ENCODE measurements at regions not wholly inside any gene's neighbourhood (a gene's known extent, or its start where the extent isn't known, plus 50 kb on each side); places are given as distances from the start of the nearest gene placed in this dataset.
"Not testable (repeated sequence)": the region's sequence is repeated elsewhere in the genome, so short reads cannot be mapped to it uniquely, and the experiment has no call there.

GRCh38 chr4:15333692-15334633 lies 93.9 kb upstream of the C1QTNF7 start:
- Histone ChIP-seq H3K4me1 (ENCODE audit: control insufficient read depth, low read depth, low read length) (peaks cover 2% of the 10 kb centered on the region), H3K36me3 (ENCODE audit: control insufficient read depth, insufficient read depth, low read length) (no peaks in the 10 kb centered on the region), H3K18ac (ENCODE audit: low read length) (no peak overlapping the region), H2AK5ac (ENCODE audit: low read length) (no peak overlapping the region), H3K4me3 (ENCODE audit: low read length) (no peak overlapping the region), H3K23ac (ENCODE audit: low read length) (no peak overlapping the region), H3K27ac (ENCODE audit: low read depth, low read length) (no peak overlapping the region), H2BK5ac (ENCODE audit: low read length) (no peak overlapping the region), H3K56ac (ENCODE audit: low read length) (no peak overlapping the region), H3K79me2 (ENCODE audit: control insufficient read depth, insufficient read depth, low read length) (no peaks in the 10 kb centered on the region), H4K8ac (ENCODE audit: low read depth, low read length) (no peak overlapping the region), H3K79me1 (ENCODE audit: low read length) (no peaks in the 10 kb centered on the region), H2BK120ac (ENCODE audit: low read depth, low read length) (no peak overlapping the region), H3K27me3 (ENCODE audit: insufficient read depth, low read length, poor library complexity) (no peaks in the 10 kb centered on the region), H3K4me2 (ENCODE audit: low read length) (no peak overlapping the region), H3K4ac (ENCODE audit: low read depth, low read length) (no peak overlapping the region), H2BK15ac (replicated peaks; ENCODE audit: low read depth) (no peak overlapping the region), H4K5ac (ENCODE audit: low read length) (no peak overlapping the region), H3K9ac (ENCODE audit: low read length) (no peak overlapping the region)
- no peak for DNase-seq
- whole genome bisulfite sequencing (ENCODE audit: extremely low coverage, insufficient coverage, low lambda C conversion rate), result no CpG with 5 or more reads among the region's 3 CpGs

- no peak overlapping the region for H3K4me2 ChIP-seq (ENCODE audit: low read length)
- no peak overlapping the region for H2AK5ac ChIP-seq (ENCODE audit: low read length)
- no peak overlapping the region for H3K9ac ChIP-seq (ENCODE audit: low read length)
- H3K36me3 ChIP-seq (ENCODE audit: control insufficient read depth, insufficient read depth, low read length), result no peaks in the 10 kb centered on the region
- no CpG with 5 or more reads among the region's 8 CpGs for WGBS (ENCODE audit: extremely low coverage, insufficient coverage, low lambda C conversion rate)
- H3K4ac ChIP-seq (ENCODE audit: low read depth, low read length), result no peak overlapping the region
- peak; percentile 91 for DNase-seq
- H3K27me3 ChIP-seq (ENCODE audit: insufficient read depth, low read length, poor library complexity), result no peaks in the 10 kb centered on the region
- no peak overlapping the region for H4K5ac ChIP-seq (ENCODE audit: low read length)
- H4K8ac ChIP-seq (ENCODE audit: low read depth, low read length), result no peak overlapping the region
- no peak overlapping the region for H3K23ac ChIP-seq (ENCODE audit: low read length)
- H2BK120ac ChIP-seq (ENCODE audit: low read depth, low read length), result no peak overlapping the region
- no peaks in the 10 kb centered on the region for H3K79me2 ChIP-seq (ENCODE audit: control insufficient read depth, insufficient read depth, low read length)
- no peak overlapping the region for H2BK15ac ChIP-seq (replicated peaks; ENCODE audit: low read depth)
- H3K79me1 ChIP-seq (ENCODE audit: low read length), result no peaks in the 10 kb centered on the region
- peak overlapping the region; percentile 76 for H3K18ac ChIP-seq (ENCODE audit: low read length)
- H3K27ac ChIP-seq (ENCODE audit: low read depth, low read length), result no peak overlapping the region
- peaks cover 2% of the 10 kb centered on the region for H3K4me1 ChIP-seq (ENCODE audit: control insufficient read depth, low read depth, low read length)
- no peak overlapping the region for H3K4me3 ChIP-seq (ENCODE audit: low read length)
- no peak overlapping the region for H3K56ac ChIP-seq (ENCODE audit: low read length)
- H2BK5ac ChIP-seq (ENCODE audit: low read length), result no peak overlapping the region
Measured at GRCh38 chr4:15336410-15337167, 91.2 kb upstream of the C1QTNF7 start.

GRCh38 chr4:15337168-15337657 lies 90.6 kb upstream of the C1QTNF7 start:
- not testable (repeated sequence) for H2AK5ac ChIP-seq (ENCODE audit: low read length); H2BK5ac ChIP-seq (ENCODE audit: low read length); H3K4me2 ChIP-seq (ENCODE audit: low read length); H2BK15ac ChIP-seq (replicated peaks; ENCODE audit: low read depth); H3K4ac ChIP-seq (ENCODE audit: low read depth, low read length); H3K56ac ChIP-seq (ENCODE audit: low read length); H4K5ac ChIP-seq (ENCODE audit: low read length); H3K4me1 ChIP-seq (ENCODE audit: control insufficient read depth, low read depth, low read length); H3K9ac ChIP-seq (ENCODE audit: low read length); H4K8ac ChIP-seq (ENCODE audit: low read depth, low read length); H2BK120ac ChIP-seq (ENCODE audit: low read depth, low read length); DNase-seq; H3K79me2 ChIP-seq (ENCODE audit: control insufficient read depth, insufficient read depth, low read length); H3K18ac ChIP-seq (ENCODE audit: low read length); H3K27me3 ChIP-seq (ENCODE audit: insufficient read depth, low read length, poor library complexity); H3K36me3 ChIP-seq (ENCODE audit: control insufficient read depth, insufficient read depth, low read length); H3K27ac ChIP-seq (ENCODE audit: low read depth, low read length); H3K23ac ChIP-seq (ENCODE audit: low read length); H3K4me3 ChIP-seq (ENCODE audit: low read length); H3K79me1 ChIP-seq (ENCODE audit: low read length)
- WGBS (ENCODE audit: extremely low coverage, insufficient coverage, low lambda C conversion rate), result no CpG with 5 or more reads among the region's 2 CpGs

GRCh38 chr4:15339737-15340136 lies 88.1 kb upstream of the C1QTNF7 start:
- Histone ChIP-seq H3K23ac (ENCODE audit: low read length) (no peak overlapping the region), H3K27ac (ENCODE audit: low read depth, low read length) (no peak overlapping the region), H3K79me1 (ENCODE audit: low read length) (no peaks in the 10 kb centered on the region), H3K9ac (ENCODE audit: low read length) (no peak overlapping the region), H3K79me2 (ENCODE audit: control insufficient read depth, insufficient read depth, low read length) (no peaks in the 10 kb centered on the region), H3K4me3 (ENCODE audit: low read length) (no peak overlapping the region), H3K4me1 (ENCODE audit: control insufficient read depth, low read depth, low read length) (peaks cover 2% of the 10 kb centered on the region), H3K56ac (ENCODE audit: low read length) (no peak overlapping the region), H3K4ac (ENCODE audit: low read depth, low read length) (no peak overlapping the region), H2BK5ac (ENCODE audit: low read length) (no peak overlapping the region), H3K4me2 (ENCODE audit: low read length) (no peak overlapping the region), H2BK120ac (ENCODE audit: low read depth, low read length) (no peak overlapping the region), H4K8ac (ENCODE audit: low read depth, low read length) (no peak overlapping the region), H3K27me3 (ENCODE audit: insufficient read depth, low read length, poor library complexity) (no peaks in the 10 kb centered on the region), H2BK15ac (replicated peaks; ENCODE audit: low read depth) (no peak overlapping the region), H3K36me3 (ENCODE audit: control insufficient read depth, insufficient read depth, low read length) (no peaks in the 10 kb centered on the region), H4K5ac (ENCODE audit: low read length) (no peak overlapping the region), H3K18ac (ENCODE audit: low read length) (no peak overlapping the region), H2AK5ac (ENCODE audit: low read length) (no peak overlapping the region)
- no CpG with 5 or more reads among the region's 5 CpGs for WGBS (ENCODE audit: extremely low coverage, insufficient coverage, low lambda C conversion rate)
- no peak for DNase-seq

- no CpG with 5 or more reads among the region's 4 CpGs for WGBS (ENCODE audit: extremely low coverage, insufficient coverage, low lambda C conversion rate)
- H3K79me1 ChIP-seq (ENCODE audit: low read length), result no peaks in the 10 kb centered on the region
- no peak overlapping the region for H2BK15ac ChIP-seq (replicated peaks; ENCODE audit: low read depth)
- no peak overlapping the region for H3K4ac ChIP-seq (ENCODE audit: low read depth, low read length)
- H3K36me3 ChIP-seq (ENCODE audit: control insufficient read depth, insufficient read depth, low read length), result no peaks in the 10 kb centered on the region
- no peak overlapping the region for H3K9ac ChIP-seq (ENCODE audit: low read length)
- DNase-seq, result no peak
- no peak overlapping the region for H3K4me2 ChIP-seq (ENCODE audit: low read length)
- H3K27me3 ChIP-seq (ENCODE audit: insufficient read depth, low read length, poor library complexity), result no peaks in the 10 kb centered on the region
- H3K79me2 ChIP-seq (ENCODE audit: control insufficient read depth, insufficient read depth, low read length), result no peaks in the 10 kb centered on the region
- H2BK5ac ChIP-seq (ENCODE audit: low read length), result no peak overlapping the region
- H3K18ac ChIP-seq (ENCODE audit: low read length), result no peak overlapping the region
- H4K5ac ChIP-seq (ENCODE audit: low read length), result no peak overlapping the region
- H2AK5ac ChIP-seq (ENCODE audit: low read length), result no peak overlapping the region
- H3K4me3 ChIP-seq (ENCODE audit: low read length), result no peak overlapping the region
- H3K56ac ChIP-seq (ENCODE audit: low read length), result no peak overlapping the region
- no peak overlapping the region for H4K8ac ChIP-seq (ENCODE audit: low read depth, low read length)
- H3K27ac ChIP-seq (ENCODE audit: low read depth, low read length), result no peak overlapping the region
- H3K4me1 ChIP-seq (ENCODE audit: control insufficient read depth, low read depth, low read length), result peaks cover 2% of the 10 kb centered on the region
- H3K23ac ChIP-seq (ENCODE audit: low read length), result no peak overlapping the region
- no peak overlapping the region for H2BK120ac ChIP-seq (ENCODE audit: low read depth, low read length)
Measured at GRCh38 chr4:15340332-15340731, 87.5 kb upstream of the C1QTNF7 start.

Measured in mesendoderm (in vitro differentiated cells).